Left renal cortex interstitium (tissue), 4 donors: ENCODE measurements at regions not wholly inside any gene's neighbourhood (a gene's known extent, or its start where the extent isn't known, plus 50 kb on each side); places are given as distances from the start of the nearest gene placed in this dataset.

ENCODE experiments used
- DNase-seq, 4 donors: peaks; one replicate each; pipeline ENCODE4 v3.0.0-alpha.2; 2013; ENCODE audit warnings: low read depth in 4 of 4, low spot score in 2 of 4, missing footprints in 1 of 4

GRCh38 chr12:111202237-111202915, 166.5 kb downstream of the PHETA1 start:
- no peak for DNase-seq

- DNase-seq, result no peak
Observed at GRCh38 chr12:111201495-111202236, 167.2 kb downstream of the PHETA1 start.

- DNase-seq, result no peak
Observed at GRCh38 chr12:111201036-111201435, 167.9 kb downstream of the PHETA1 start.

GRCh38 chr12:111197376-111197944, 171.4 kb downstream of the PHETA1 start:
- no peak for DNase-seq

GRCh38 chr12:111196532-111196931, 172.4 kb downstream of the PHETA1 start:
- DNase-seq, result no peak

GRCh38 chr12:111195316-111195715, 173.6 kb downstream of the PHETA1 start:
- no peak for DNase-seq

GRCh38 chr12:111194703-111195051, 174.2 kb downstream of the PHETA1 start:
- DNase-seq, result no peak

- no peak for DNase-seq
Observed at GRCh38 chr12:111193977-111194702, 174.8 kb downstream of the PHETA1 start.

GRCh38 chr12:111193496-111193895, 175.4 kb downstream of the PHETA1 start:
- DNase-seq, result no peak

- no peak for DNase-seq
Observed at GRCh38 chr12:111193067-111193466, 175.8 kb downstream of the PHETA1 start.

GRCh38 chr12:111192647-111193046, 176.2 kb downstream of the PHETA1 start:
- no peak for DNase-seq

GRCh38 chr12:111190741-111191526, 178.0 kb downstream of the PHETA1 start:
- no peak for DNase-seq

GRCh38 chr12:111189792-111190191, 179.1 kb downstream of the PHETA1 start:
- DNase-seq, result no peak

- DNase-seq, result no peak
Observed at GRCh38 chr12:111188436-111188835, 180.5 kb downstream of the PHETA1 start.

GRCh38 chr12:111186347-111186746, 182.5 kb downstream of the PHETA1 start:
- no peak for DNase-seq

GRCh38 chr12:111185889-111186227, 183.0 kb downstream of the PHETA1 start:
- DNase-seq, result no peak

- no peak for DNase-seq
Observed at GRCh38 chr12:111185206-111185888, 183.5 kb downstream of the PHETA1 start.

GRCh38 chr12:111184161-111184560, 184.7 kb downstream of the PHETA1 start:
- no peak for DNase-seq

- DNase-seq, result no peak
Observed at GRCh38 chr12:111183094-111183493, 185.8 kb downstream of the PHETA1 start.

- no peak for DNase-seq
Observed at GRCh38 chr12:111182382-111182781, 186.5 kb downstream of the PHETA1 start.
